Endothelial cell of hepatic sinusoid (primary cell): ENCODE measurements at regions not wholly inside any gene's neighbourhood (a gene's known extent, or its start where the extent isn't known, plus 50 kb on each side); places are given as distances from the start of the nearest gene placed in this dataset.

Experiments used
- in situ Hi-C: cut with HindIII; loops from 2 replicates; pipeline ENCODE4 v1.10.0; 2017; ENCODE audit warnings: low sequenced_read_pairs

DNA sequence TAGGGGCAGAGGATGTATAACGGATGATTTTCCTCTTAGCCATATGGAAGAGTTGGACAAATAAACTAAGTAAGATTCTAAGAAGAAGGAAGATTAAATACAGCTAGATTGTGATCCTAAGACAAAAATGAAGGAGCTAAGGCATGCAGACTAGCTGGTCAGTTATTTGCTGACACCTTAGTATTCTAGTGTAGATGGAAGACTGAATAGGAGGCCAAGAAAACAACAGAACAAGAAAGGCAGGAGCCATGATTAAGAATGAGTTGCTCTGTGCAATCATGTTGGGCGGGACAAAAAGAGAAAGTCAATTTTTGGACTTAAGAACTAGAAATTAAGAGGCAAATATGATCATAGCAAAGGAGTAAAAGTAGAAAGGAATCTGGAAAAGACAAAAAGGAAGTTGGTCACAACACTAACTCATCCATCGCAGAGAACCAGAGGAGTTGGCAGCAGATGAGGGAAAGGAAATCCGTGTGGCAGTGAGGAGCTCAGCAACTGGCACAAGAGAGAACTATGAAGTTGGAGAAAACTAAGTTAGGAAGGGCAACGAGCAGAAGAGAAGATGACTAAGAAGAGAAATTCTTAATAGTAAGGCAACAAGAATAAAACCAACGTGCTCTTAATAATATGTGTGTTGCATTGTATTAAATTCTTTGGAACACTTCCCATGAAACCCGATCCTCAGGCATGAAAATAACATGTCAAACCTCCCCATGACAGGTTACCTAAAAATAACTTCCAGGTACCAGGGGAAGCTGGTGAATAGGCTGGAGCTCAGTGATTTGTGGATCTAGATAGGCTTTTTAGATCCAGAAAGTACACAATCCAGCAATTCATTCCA lies 234.4 kb downstream of the LTN1 start:
- in situ Hi-C loops: no loop called here

DNA sequence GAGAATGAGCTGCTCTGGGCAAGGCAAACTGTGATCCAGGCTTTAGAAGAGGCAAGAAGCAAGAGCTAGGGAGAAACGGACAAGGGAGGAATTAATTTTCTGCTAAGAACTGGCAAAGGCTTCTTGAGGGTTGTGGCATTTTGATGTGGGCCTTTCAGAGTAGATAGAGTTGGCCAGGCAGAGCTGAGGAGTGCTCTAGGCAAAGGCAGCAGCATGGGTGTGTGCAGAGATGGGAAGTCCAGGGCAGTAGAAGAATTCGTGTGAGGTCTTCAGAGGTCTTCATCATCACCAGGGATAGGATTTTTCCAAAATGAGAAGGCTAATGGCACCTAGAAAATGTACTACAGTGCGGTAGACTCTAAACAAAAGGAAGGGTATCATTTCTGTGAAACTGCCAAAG lies 237.8 kb downstream of the LTN1 start:
- in situ Hi-C loops: no loop called here

DNA sequence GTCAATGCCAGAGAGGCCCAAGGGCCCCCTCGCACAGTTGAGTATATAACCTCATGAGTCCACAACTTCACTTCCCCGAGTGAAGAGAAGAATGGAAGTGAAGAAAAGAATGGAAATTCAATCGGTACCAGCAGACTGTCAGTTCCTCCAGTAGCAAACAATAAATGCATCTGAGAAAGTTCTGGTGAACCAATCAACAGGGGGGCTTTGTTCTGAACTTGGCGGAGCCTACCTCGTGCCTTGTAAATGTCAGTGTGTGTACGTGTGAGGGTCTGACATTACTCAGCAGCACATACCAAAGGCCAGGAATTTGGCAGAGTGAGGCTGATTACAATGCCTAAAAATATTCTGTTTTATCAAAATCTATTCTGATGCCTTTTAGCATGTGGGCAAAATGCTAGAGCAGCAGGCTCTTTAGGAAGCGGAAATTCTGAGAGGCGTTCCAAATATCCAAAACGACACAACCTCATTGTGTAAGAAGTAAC lies 238.5 kb downstream of the LTN1 start:
- in situ Hi-C loops: no loop called here

DNA sequence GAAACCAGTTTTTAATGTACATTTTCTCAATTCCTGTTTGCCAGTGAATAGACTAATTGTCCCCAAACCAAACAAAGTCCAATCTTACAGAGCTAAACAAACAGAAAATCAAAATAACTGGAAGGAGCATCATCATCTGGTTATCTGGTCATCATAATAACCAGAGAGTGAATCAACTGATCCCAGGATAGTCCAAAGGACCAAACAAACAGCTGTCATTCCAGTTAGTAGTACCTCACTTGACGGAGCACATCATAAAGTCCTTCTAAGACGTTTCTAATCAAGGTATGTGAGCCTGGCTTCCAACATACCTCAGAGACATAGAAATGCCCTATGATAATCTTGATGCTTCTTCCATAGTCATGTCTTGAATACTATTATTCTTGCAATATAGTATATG lies 240.5 kb downstream of the LTN1 start:
- in situ Hi-C loops: no loop called here

DNA sequence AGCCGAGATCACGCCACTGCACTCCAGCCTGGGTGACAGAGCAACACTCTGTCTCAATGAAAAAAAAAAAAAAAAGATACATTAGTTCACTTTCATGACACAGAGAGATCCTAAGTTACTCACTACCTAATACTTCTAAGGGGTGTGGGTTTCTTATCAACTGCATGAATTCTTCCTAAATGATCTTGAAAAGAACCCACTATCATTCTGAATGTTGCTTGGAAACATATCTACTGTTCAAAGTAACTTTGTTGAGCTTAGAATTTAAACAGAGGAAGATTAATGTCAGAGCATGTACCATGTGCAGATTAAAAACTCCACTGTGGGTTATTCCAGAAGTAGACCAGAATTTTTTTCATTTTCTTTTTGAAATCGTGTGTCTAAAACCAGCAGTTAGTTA lies 241.5 kb downstream of the LTN1 start:
- in situ Hi-C loops: no loop called here

DNA sequence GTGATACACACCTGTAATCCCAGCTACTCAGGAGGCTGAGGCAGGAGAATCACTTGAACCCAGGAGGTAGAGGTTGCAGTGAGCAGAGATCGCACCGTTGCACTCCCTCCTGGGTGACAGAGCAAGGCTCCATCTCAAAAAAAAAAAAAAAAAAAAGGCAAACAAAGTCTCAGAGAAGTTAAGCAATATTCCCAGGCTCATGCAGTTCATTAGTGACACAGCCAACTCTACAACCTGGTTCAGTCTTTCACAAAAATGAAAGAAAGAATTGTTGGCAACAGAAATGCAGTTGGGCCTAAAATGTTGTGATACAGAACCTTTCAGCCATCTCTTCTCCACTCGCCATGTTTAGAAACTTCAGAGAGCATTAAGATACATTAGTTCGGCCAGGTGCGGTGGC lies 242.1 kb downstream of the LTN1 start:
- in situ Hi-C loops: no loop called here

DNA sequence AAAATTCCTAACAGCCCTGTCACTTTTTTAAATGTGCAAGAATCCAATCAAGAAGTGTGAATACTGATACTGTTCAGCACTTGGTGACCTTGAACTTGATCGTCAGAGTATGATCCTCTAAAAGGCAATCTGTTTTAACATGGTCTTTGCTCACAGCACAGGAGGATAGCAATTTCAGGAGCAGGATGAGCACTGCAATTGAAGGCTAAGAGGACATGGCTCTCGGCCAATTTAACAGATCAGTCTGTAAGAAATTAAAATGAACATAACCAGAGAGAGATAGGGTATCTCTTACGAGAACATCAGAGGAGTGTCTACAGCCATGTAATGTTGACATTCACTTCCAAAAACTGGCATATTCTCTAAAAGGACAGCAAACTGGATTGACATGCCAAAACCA lies 243.1 kb downstream of the LTN1 start:
- in situ Hi-C loops: no loop called here

DNA sequence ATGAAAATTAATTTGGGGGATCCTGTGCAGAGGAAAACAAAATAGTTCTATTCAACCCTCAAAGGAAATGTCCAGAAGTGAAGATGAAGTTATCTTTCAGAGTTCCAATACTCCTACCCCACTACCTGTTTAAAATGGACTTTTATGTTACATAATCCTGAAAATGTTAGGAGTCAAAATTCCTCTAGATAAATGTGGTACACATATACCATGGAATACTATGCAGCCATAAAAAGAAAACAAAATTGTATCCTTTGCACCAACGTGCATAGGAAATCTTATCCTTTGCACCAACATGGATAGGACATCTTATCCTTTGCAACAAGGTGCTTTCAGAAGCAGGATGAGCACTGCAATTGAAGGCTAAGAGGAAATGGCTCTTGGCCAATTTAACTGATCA lies 245.2 kb downstream of the LTN1 start:
- in situ Hi-C loops: no loop called here

DNA sequence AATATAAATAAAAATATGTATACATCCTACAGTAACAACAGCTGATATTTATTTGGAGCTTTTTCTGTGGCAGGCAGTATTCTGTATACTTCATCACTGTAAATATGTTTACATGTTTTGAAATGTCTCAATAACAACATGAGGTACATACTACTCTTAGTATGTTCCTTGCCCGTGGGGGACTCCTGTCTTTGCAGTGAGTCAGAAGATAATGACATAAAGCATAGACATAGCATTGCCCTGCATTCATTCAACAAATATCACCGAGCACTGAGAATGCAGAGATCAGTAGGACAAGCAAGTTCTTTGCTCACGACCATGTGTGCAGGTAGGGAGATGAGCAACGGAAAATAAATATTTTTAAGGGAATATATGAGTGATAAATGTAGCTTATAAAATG lies 246.5 kb downstream of the LTN1 start:
- in situ Hi-C loops: no loop called here

DNA sequence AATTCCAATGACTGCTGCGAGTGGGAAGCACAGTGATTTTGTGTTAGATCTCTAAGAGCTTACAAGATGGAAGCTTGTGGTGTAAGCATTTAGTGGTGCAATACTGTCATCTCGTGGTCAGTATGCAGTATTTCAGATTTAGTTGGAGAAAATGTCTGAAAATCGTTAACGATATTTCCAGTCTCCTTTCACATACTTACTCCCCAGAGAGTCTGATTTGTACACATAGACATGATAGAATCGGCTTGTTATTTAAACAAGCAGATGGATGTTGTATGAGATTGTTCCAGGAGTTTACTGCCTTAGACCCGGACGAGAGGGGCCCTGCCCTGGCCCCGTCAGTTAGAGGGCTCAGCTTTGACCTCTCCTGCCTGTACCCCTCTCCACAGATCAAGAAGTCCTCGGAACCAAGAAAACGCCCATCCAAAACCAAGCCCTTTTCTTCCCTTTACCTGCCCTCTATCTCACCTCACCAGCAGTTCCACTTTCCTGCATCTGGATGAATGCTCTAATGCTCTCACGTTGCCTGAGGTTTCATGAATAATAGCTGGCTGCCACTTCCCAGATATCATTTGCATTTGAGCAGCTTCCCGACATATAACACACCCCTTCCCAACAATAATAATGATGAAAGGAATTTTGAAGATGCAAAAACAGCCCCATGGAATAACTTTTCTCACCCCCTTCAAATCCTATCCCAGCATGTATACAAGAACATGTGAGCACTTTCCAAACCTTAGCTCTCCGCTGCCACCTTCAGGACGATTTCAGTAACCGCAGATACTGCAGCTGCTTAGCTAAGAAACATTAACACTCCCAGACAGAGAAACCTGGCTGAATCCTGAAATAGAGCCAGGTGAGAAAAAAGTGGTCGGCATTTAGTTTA lies 247.3 kb downstream of the LTN1 start:
- in situ Hi-C loops: no loop called here

DNA sequence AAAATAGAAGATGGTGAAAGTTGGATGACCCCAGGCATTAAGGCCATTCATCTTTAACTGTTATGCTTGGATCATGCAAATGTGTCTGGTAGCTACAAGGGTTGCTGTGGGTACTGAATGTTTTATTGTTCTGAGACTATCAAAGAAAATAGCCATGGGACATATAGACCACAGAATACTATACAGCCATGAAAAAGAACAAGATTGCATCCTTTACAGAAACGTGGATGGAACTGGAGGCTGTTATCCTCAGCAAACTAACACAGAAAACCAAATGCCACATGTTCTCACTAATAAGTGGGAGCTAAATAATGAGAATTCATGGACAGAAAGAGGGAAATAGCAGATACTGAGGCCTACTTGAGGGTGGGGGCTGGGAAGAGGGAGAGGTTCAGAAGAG lies 249.0 kb downstream of the LTN1 start:
- in situ Hi-C loops: no loop called here

DNA sequence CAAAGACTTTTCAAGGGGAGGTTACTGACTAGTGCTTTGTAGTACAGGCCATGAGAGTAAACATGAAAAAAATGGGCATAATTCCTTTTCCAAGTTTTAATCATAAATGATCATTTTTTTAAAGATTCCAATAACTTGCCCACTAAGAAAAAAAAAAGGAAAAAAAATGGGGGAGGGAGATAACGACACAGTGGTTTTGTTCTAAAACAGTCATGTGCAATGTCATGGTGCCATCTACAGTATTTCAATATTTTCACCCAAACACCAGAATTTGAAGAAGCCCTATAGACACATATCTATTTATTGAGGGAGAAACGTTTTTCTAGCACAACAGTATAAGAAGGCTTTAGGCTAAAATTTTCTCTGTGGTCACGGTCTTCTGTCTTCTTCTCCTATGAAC lies 250.2 kb downstream of the LTN1 start:
- in situ Hi-C loops: no loop called here

DNA sequence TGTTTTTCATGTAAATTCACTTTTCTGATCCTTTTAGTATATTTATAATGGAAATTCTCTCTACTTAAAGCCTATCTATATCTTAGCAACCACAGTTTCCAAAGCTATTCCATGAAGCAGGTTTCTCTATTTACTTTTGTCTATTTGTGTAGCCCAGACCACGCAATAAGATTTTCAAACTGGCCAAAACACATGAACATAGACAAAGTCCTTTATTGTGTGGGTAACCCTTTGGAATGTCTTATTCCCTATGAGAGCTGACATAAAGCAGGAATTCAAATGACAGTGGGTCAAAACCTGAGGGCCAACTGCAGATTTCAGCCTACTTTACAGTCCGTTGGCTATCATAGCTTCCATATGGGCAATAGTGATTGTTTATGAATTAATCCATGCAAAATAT lies 252.6 kb downstream of the LTN1 start:
- in situ Hi-C loops: no loop called here

DNA sequence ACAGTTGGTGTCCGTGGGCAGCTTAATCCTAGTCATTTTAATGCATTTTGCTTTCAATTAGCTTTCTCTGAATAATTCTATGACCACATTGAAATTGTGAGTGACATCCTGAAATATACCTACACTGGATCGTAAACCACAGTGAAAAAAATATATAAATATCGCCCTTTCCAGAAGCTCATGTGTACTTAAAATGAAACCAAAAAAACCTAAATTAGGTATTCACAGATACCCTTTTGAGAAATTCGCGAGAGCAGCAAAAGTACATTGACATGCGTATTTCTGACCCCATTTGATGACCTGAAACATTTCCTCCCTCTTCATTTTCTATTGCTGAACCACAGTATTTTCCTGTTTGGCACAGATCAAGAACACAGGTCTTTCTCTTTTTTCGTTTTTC lies 253.8 kb downstream of the LTN1 start:
- in situ Hi-C loops: no loop called here

DNA sequence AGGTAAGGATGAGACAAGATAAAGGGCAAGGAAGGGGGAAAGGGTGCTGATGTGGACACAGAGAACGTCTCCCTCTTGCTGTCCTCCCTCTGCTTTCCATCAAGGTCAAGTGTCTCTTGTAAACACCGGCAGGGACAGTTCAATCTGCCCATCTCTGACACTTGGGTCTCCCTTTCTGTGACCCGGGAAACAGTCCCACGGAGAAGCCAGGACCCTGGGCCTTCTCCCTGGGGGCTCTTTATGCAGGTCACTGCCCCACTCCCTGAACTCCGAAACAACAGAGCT lies 254.3 kb downstream of the LTN1 start:
- in situ Hi-C loops: no loop called here

DNA sequence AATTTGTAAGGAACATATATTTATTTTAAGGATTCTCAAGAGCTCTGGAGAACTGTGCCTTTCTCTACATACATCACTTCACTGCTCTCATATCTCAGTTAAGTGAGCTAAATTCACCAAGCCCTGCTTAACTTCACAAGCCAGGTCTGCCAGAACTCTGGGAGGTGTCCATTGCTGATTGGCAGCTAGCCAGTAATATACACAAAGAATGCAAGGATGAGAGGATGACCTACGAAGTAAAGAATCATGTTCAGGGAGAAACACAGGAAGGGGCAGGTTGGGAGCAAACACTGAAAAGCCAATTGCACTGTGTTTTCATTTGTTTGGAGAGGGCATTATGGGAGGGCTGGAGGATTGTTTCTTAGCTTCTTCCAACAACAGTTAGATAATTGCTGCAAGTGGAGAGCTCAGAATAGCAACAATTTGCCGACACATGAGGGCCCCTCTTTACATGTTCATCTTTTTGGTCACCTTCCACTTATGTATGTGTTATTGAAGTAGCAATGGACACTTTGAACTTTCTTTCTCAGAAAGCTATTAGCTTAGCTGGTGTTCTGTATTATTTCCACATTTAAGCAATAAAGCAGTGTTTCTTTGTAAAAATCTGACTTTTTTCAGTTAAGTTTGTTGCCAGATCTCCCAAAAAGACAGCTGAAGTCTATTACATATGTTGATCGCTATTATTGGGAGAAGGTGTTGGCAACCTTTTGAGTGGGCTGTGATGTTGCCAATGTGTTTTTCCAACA lies 254.8 kb downstream of the LTN1 start:
- in situ Hi-C loops: no loop called here

DNA sequence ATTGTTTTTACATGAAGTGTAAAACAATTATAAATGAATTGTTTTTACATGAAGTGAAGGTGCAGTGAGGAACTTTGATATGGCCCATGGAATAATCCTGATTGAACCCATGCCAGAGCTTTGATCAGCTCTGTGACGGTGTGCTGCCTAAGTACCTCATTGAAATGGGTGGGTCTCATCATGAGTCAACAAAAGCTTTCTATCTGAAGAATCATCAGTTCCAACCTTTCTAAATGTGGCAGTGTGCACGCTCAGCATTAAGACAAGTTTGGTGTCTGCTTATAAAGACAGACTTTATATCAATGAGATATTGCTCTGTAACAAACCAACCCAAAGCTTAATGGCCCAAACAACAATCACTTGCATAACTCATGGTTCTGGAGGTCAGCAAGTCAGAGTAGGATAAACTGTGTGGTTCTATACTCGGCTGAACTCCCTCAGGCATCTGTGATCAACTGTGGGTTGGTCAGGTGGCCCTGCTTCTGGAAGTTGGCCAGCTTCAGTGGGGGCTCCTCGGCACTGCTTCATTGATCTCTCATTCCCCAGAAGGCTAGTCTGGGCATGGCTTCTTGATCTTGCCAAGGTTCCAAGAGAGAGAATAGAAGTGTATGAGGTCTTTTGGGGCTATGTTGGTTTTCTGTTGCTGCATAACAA lies 258.0 kb downstream of the LTN1 start:
- in situ Hi-C loops: loop anchor here (5.0 kb wide), 1 partner anchor 78 kb away; no protein-coding TSS in a partner anchor

DNA sequence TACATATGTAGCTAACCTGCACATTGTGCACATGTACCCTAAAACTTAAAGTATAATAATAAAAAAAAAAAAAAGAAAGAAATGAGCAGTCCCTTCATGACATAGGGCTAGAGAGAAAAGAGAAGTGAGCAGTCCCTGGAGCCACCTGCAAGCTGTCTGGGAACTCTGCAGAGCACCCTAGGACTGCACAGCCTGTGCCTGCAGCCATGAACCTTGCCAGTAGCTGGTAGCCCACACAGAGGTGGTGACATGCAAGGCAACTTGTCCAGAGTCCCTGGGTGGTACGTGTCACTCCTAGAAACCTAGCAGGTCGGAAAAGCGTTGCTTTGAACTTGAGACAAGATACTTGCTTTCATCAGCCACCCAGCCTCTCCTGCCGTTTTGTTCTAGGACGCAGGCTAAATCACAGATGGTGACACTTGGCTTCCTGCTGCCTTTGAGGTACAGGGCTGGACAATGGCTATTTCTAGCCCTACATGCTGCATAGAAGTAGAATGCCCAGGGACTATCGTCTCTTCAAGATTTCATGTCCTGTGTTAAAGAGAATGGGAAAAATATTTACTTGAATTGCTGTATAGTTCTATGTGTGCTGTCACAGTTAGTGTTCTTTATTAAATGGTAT lies 260.9 kb downstream of the LTN1 start:
- in situ Hi-C loops: loop anchor here (5.0 kb wide), 1 partner anchor 80 kb away; no protein-coding TSS in a partner anchor

DNA sequence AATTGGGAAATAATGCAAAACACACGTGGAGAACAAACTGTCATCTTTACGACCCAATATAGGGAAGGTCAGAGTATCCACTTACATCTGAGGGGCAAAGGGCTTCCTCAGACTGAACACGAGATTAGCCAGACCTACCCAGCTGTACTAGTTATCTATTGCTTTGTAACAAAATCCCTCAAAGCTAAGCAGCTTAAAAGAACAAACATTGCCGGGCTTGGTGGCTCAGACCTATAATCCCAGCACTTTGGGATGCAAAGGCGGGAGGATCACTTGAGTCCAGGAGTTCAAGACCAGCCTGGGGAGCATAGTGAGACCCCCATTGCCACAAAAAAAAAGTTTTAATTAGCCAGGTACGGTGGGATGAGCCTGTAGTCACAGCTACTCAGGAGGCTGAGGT lies 262.8 kb downstream of the LTN1 start:
- in situ Hi-C loops: loop anchor here (5.0 kb wide), 1 partner anchor 82 kb away; no protein-coding TSS in a partner anchor

DNA sequence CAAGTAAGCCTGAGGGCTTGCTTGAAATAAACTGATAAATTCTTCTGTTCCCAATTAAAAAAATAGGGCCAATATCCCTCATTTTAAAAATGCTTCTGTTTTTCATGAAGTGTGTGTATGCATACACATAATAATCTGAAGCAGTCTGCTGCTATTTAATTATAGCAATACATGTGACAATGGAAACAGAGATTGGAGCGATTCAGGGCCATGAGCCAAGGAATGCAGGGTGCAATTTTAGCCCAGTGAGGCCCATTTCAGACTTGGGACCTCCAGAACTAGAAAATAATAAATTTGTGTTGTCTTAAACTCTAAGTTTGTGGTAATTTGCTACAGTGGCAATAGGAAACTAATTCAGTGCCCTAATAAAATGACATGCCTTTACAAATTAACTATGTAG lies 264.9 kb downstream of the LTN1 start:
- in situ Hi-C loops: no loop called here
